Inferior parietal cortex (tissue), 1 donor: ENCODE measurements at regions not wholly inside any gene's neighbourhood (a gene's known extent, or its start where the extent isn't known, plus 50 kb on each side); places are given as distances from the start of the nearest gene placed in this dataset.

Experiments
- DNase-seq: peaks from one replicate; pipeline ENCODE4 v3.0.0-alpha.2; 2016; ENCODE audit errors: extremely low spot score

DNA sequence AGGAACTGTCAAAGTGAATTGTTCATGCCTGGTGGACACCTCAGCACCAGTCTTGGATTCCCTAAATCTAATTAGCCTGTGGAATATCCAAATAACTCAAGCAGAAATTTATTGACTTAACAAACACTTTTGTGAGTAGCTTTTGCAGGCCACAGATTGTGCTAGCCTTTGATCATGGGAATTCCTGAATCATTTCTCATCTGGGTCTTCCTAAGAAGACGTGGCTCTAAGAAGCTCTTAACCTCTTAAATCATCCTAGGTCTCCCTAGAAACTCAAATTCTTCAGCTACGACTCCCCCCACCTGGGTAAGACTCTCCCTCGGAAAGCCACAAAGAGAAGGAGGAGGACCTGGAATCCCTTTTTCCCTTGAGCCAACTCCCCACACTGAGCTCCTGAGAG is 53.8 kb upstream of the PSEN2 start:
- DNase-seq: no peak

DNA sequence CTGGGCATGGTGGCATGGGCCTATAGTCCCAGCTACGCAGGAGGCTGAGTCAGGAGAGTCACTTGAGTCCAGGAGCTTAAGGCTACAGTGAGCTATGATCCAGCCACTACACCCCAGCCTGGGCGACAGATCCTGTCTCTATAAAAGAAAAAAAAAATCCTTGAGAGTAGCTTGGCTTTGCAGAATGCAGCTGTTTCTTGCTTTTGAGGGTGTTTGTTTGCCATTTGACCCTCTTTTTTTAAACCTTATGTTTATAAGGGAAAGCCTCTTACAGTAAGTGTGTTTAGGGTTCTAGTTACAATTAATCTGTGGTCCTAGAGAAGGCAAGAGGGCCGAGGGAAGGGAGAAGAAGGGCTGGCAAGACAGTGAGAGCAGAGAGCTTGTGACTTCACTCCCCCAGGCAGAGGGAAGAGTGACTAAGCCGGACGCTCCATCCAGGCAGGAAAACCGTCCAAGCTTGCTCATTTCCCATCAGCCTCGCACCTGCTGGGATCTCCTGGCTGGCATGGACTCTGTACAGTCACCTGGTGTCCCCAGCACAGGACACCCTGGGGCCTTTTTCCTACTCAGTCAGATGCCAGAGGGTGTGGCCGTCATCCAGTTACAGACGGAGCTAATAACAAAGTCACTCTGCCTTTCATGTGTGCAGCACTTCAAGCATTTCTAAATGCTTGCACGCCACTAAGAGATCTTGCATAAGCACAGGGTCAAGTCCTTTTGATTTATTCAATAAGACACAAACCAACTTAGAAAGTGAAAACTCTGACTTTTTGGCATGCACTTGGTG is 55.5 kb upstream of the PSEN2 start:
- DNase-seq: no peak

- DNase-seq: no peak
Measured at GRCh38 chr1:226813671-226814591, 56.5 kb upstream of the PSEN2 start.

GRCh38 chr1:226810681-226811080 is 59.7 kb upstream of the PSEN2 start:
- no peak for DNase-seq

DNA sequence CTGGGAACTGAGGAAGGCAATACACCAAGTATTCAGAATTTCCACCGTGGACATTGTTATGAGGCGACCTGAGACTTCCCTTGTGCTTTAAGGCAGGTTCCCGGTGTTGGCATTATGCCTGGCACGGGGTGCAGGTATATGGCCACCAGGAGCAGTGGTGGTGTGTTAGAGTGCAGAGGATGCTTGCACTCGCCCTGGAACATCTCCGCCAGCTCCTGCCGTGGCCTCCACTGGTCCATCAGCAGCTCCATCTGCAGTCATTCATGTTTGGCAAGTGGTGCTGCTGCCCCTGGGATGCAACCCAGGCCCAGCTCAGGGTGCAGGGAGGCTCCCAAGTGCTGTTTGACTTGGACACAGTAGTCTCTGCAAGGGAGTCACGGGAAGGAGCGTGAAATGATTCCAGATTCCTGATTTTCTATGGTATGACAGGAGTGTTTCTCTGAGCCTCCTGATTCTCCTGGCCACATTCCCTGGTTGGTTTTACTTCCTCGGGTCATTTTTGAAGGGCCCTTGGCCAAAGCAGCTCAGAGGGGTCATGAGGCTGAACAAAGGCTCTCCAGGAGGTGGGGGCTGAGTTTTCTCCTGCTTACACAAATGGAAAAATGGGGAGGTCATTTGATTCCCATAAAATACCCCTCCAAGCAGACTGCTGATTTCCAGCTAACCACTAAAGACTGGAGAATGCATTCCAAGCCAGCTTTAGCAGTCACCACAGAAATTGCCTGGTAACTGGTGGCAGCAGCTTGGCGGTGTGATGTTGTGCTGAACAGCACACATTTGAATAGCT is 60.4 kb upstream of the PSEN2 start:
- DNase-seq: peak; percentile 32

DNA sequence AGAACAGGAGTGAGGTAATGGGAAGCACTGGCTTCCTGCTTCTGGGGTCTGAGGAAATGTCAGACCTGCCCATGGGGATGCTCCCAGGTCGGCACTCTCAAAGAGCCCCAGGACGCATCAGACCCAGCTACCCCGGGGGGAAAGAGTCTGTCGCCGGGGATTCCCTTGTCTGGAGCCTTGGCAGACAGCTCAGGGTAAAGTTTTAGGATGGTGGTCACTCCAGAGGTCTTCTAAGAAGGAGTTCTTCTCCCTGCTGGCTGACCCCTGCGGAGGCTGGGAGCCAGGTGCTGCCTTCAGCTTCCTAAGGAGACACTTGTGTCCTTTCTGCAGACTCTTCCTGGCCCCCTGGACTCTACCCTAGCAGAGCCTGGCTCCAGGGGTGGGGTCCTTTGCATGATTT is 61.9 kb upstream of the PSEN2 start:
- DNase-seq: no peak

- DNase-seq: no peak
Measured at GRCh38 chr1:226806988-226807387, 63.4 kb upstream of the PSEN2 start.

GRCh38 chr1:226804907-226805759 is 65.3 kb upstream of the PSEN2 start:
- DNase-seq: peak; percentile 40

GRCh38 chr1:226800763-226801380 is 61.8 kb upstream of the ITPKB start:
- no peak for DNase-seq

GRCh38 chr1:226799634-226800281 is 60.7 kb upstream of the ITPKB start:
- DNase-seq: no peak

DNA sequence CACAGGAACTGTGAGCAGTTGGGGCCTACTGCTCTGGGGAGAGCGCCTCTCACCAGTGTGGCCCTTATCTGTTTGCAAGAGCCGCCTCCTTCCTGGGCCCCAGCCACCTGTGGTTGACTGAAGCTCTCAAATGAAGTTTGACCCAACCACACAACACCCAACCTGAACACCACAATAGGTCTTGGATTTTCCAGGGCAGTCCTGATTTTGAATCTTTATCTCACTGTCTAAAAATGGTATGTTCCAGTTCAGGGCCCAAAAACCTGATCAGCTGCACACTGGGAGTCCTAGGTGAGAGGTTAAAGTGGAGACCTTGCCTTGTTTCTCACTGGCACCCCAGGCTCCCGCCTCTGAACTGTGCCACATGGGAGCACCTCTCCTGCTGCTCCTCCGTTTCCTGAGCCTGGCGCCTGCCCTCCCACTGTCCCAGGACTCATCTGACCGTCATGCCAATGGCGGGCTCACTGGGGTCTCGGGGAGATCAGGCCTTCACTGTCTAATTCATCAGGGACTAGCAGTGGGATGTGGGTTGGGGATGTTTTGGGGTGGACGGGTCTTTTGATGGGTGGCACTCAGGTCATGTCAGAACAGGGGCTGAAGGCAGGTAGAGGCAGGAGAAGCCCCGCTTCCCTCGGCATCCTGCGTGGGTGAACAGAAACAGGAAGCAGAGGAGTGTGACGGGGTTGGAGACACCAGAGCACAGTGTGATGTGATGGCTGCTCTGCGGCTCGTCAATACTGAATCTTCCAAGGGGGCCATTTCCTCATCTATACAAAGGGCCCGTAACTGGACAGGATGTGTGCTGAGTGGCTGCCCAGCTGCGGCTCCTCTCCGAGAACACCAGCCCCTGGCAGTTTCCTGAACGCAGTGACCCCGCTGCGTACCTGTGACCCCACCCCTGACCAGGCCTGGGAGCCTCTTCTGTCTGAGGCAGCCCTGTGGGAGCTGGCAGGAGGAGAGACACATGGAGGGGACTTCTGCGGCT is 59.6 kb upstream of the ITPKB start:
- no peak for DNase-seq

- DNase-seq: no peak
Measured at GRCh38 chr1:226797151-226797550, 58.1 kb upstream of the ITPKB start.

GRCh38 chr1:226793620-226794276 is 54.7 kb upstream of the ITPKB start:
- no peak for DNase-seq

GRCh38 chr1:226792368-226792767 is 53.3 kb upstream of the ITPKB start:
- DNase-seq: no peak

GRCh38 chr1:226790545-226791181 is 51.6 kb upstream of the ITPKB start:
- no peak for DNase-seq

- DNase-seq: no peak
Measured at GRCh38 chr1:226788965-226789364, 49.9 kb upstream of the ITPKB start.
